HG02763 (cell line): ENCODE measurements at regions not wholly inside any gene's neighbourhood (a gene's known extent, or its start where the extent isn't known, plus 50 kb on each side); places are given as distances from the start of the nearest gene placed in this dataset.

Source experiments
- ATAC-seq: cut with Tn5 transposase; IDR thresholded peaks from one replicate; pipeline ENCODE4 v1.9.1; 2021; ENCODE audit warnings: mild to moderate bottlenecking, moderate library complexity; ENCODE audit not compliant: unreplicated experiment

- ATAC-seq = no peak
Measured at GRCh38 chr13:105219651-105220050, 1315.8 kb downstream of the EFNB2 start.

GRCh38 chr13:105213512-105213911 is 1322.0 kb downstream of the EFNB2 start:
- no peak for ATAC-seq

GRCh38 chr13:105207572-105208293 is 1327.7 kb downstream of the EFNB2 start:
- no peak for ATAC-seq

GRCh38 chr13:105202354-105202753 is 1333.1 kb downstream of the EFNB2 start:
- no peak for ATAC-seq

GRCh38 chr13:105201351-105201750 is 1334.1 kb downstream of the EFNB2 start:
- ATAC-seq = no peak

GRCh38 chr13:105200181-105200580 is 1335.3 kb downstream of the EFNB2 start:
- no peak for ATAC-seq

GRCh38 chr13:105196052-105196451 is 1339.4 kb downstream of the EFNB2 start:
- no peak for ATAC-seq

GRCh38 chr13:105193026-105193425 is 1342.4 kb downstream of the EFNB2 start:
- ATAC-seq = no peak

GRCh38 chr13:105184201-105184600 is 1351.3 kb downstream of the EFNB2 start:
- no peak for ATAC-seq

GRCh38 chr13:105177265-105177900 is 1358.1 kb downstream of the EFNB2 start:
- peak; percentile 66 for ATAC-seq

GRCh38 chr13:105170438-105170837 is 1365.0 kb downstream of the EFNB2 start:
- no peak for ATAC-seq

GRCh38 chr13:105168295-105168694 is 1367.2 kb downstream of the EFNB2 start:
- no peak for ATAC-seq

GRCh38 chr13:105167385-105167784 is 1368.1 kb downstream of the EFNB2 start:
- no peak for ATAC-seq

- peak; percentile 73 for ATAC-seq
Measured at GRCh38 chr13:105165449-105166125, 1369.9 kb downstream of the EFNB2 start.

GRCh38 chr13:105159841-105160240 is 1375.6 kb downstream of the EFNB2 start:
- ATAC-seq = no peak

GRCh38 chr13:105153611-105154010 is 1381.9 kb downstream of the EFNB2 start:
- ATAC-seq = no peak

GRCh38 chr13:105151639-105152038 is 1383.8 kb downstream of the EFNB2 start:
- ATAC-seq = no peak

GRCh38 chr13:105147461-105147860 is 1388.0 kb downstream of the EFNB2 start:
- no peak for ATAC-seq

GRCh38 chr13:105144936-105145335 is 1390.5 kb downstream of the EFNB2 start:
- ATAC-seq = no peak

GRCh38 chr13:105144020-105144419 is 1391.4 kb downstream of the EFNB2 start:
- ATAC-seq = no peak

GRCh38 chr13:105142556-105142955 is 1392.9 kb downstream of the EFNB2 start:
- no peak for ATAC-seq
